Ascending aorta (tissue), 2 donors: ENCODE measurements at regions not wholly inside any gene's neighbourhood (a gene's known extent, or its start where the extent isn't known, plus 50 kb on each side); places are given as distances from the start of the nearest gene placed in this dataset.
"Not testable (repeated sequence)": the region's sequence is repeated elsewhere in the genome, so short reads cannot be mapped to it uniquely, and the experiment has no call there.

Experiments used
- DNase-seq, 2 donors: peaks; one replicate each; pipeline ENCODE4 v3.0.0-alpha.2; 2019; ENCODE audit warnings: low spot score in 2 of 2
- H3K27ac ChIP-seq, 2 donors: fragments of 200-600 bp; sonication (generic); one replicate each; pipeline ENCODE4 v1.5.1; 2016 to 2017; ENCODE audit warnings: mild to moderate bottlenecking in 1 of 2
- H3K27me3 ChIP-seq: fragments of 200-600 bp; sonication (generic); one replicate; pipeline ENCODE4 v1.5.1; 2017
- H3K36me3 ChIP-seq, 2 donors: fragments of 200-600 bp; sonication (generic); one replicate each; pipeline ENCODE4 v1.5.1; 2016
- H3K4me1 ChIP-seq, 2 donors: fragments of 200-600 bp; sonication (generic); one replicate each; pipeline ENCODE4 v1.5.1; 2016 to 2017; ENCODE audit warnings: mild to moderate bottlenecking in 1 of 2
- H3K4me3 ChIP-seq, 2 donors: fragments of 200-600 bp; sonication (generic); one replicate each; pipeline ENCODE4 v1.5.1; 2016 to 2017; ENCODE audit warnings: mild to moderate bottlenecking in 1 of 2
- H3K9me3 ChIP-seq, 2 donors: fragments of 200-600 bp; sonication (generic); one replicate each; pipeline ENCODE4 v1.5.1; 2016
- CTCF ChIP-seq, 3 experiments: fragments of 200-600 bp in 2 of 3; fragments of 450-650 bp in 1 of 3; sonication (generic) in 2 of 3; IDR thresholded peaks; one replicate each; pipeline ENCODE4 v1.5.1; 2016 to 2019; ENCODE audit warnings: antibody characterized with exemption in 3 of 3, mild to moderate bottlenecking in 1 of 3, moderate library complexity in 1 of 3
- intact Hi-C: fragments of 100-400 bp; cut with DNase I; formaldehyde crosslinking; loops from one replicate; pipeline ENCODE4 v1.15.1; 2023

GRCh38 chr6:103335412-103335811, 1524.3 kb downstream of the HACE1 start:
- H3K4me3 ChIP-seq: no peak overlapping the region
- H3K9me3 ChIP-seq: no peaks in the 10 kb centered on the region
- no peaks in the 10 kb centered on the region for H3K27me3 ChIP-seq
- H3K27ac ChIP-seq: no peak overlapping the region
- intact Hi-C loops: loop anchor here (10.0 kb wide), 1 partner anchor 51 kb away; no protein-coding TSS in a partner anchor
- TF ChIP-seq CTCF (IDR thresholded peaks at IDR 0.05): no peak
- no peaks in the 10 kb centered on the region for H3K36me3 ChIP-seq
- no peaks in the 10 kb centered on the region for H3K4me1 ChIP-seq
- DNase-seq: no peak

GRCh38 chr6:103326760-103327757, 1532.7 kb downstream of the HACE1 start:
- H3K4me3 ChIP-seq: no peak overlapping the region
- H3K27me3 ChIP-seq: no peaks in the 10 kb centered on the region
- no peak overlapping the region for H3K27ac ChIP-seq
- DNase-seq: no peak
- TF ChIP-seq CTCF (IDR thresholded peaks at IDR 0.05): no peak
- intact Hi-C loops: loop anchor here (10.0 kb wide), 1 partner anchor 62 kb away; no protein-coding TSS in a partner anchor
- no peaks in the 10 kb centered on the region for H3K36me3 ChIP-seq
- H3K4me1 ChIP-seq: no peaks in the 10 kb centered on the region
- H3K9me3 ChIP-seq: no peaks in the 10 kb centered on the region

- Histone ChIP-seq H3K27ac (no peak overlapping the region), H3K4me3 (no peak overlapping the region), H3K36me3 (no peaks in the 10 kb centered on the region), H3K27me3 (no peaks in the 10 kb centered on the region), H3K4me1 (no peaks in the 10 kb centered on the region), H3K9me3 (no peaks in the 10 kb centered on the region)
- no peak for TF ChIP-seq CTCF (IDR thresholded peaks at IDR 0.05)
- no peak for DNase-seq
- intact Hi-C loops: no loop called here
These were observed 1546.3 kb downstream of the HACE1 start for GRCh38 chr6:103313432-103313831.

- H3K4me3 ChIP-seq, H3K27ac ChIP-seq, H3K9me3 ChIP-seq, H3K36me3 ChIP-seq, DNase-seq, H3K27me3 ChIP-seq, H3K4me1 ChIP-seq, intact Hi-C loops: not testable (repeated sequence)
These were observed 1565.3 kb downstream of the HACE1 start for GRCh38 chr6:103294376-103294775.

- intact Hi-C loops: loop anchor here (10.0 kb wide), 1 partner anchor 50 kb away; no protein-coding TSS in a partner anchor
- Histone ChIP-seq H3K27me3 (no peaks in the 10 kb centered on the region), H3K4me3 (no peak overlapping the region), H3K9me3 (no peaks in the 10 kb centered on the region), H3K27ac (no peak overlapping the region), H3K4me1 (no peaks in the 10 kb centered on the region), H3K36me3 (no peaks in the 10 kb centered on the region)
- DNase-seq: no peak
- no peak for TF ChIP-seq CTCF (IDR thresholded peaks at IDR 0.05)
These were observed 1574.9 kb downstream of the HACE1 start for GRCh38 chr6:103284835-103285234.

GRCh38 chr6:103280417-103280816, 1579.3 kb downstream of the HACE1 start:
- no peaks in the 10 kb centered on the region for H3K36me3 ChIP-seq
- no peak overlapping the region for H3K4me3 ChIP-seq
- no peak for DNase-seq
- no peaks in the 10 kb centered on the region for H3K9me3 ChIP-seq
- H3K4me1 ChIP-seq: no peaks in the 10 kb centered on the region
- no peak overlapping the region for H3K27ac ChIP-seq
- H3K27me3 ChIP-seq: no peaks in the 10 kb centered on the region
- intact Hi-C loops: loop anchor here (10.0 kb wide), 1 partner anchor 54 kb away; no protein-coding TSS in a partner anchor
- no peak for TF ChIP-seq CTCF (IDR thresholded peaks at IDR 0.05)
